IMR-90 (cell line): ENCODE measurements at regions not wholly inside any gene's neighbourhood (a gene's known extent, or its start where the extent isn't known, plus 50 kb on each side); places are given as distances from the start of the nearest gene placed in this dataset.

Experiments used
- ATAC-seq: fragments of 200-7000 bp; cut with Tn5 transposase; 2 replicates; pipeline ENCODE4 v1.9.1; 2020; ENCODE audit warnings: low read depth, mild to moderate bottlenecking, moderate library complexity
- BruUV-seq: library from RNA; stranded (reverse); fragments of 400-500 nt; replicated peaks from 2 replicates; lab custom pipeline; 2021; lab: Mats Ljungman, UMichigan
- CTCF ChIA-PET: fragments of 300-600 bp; formaldehyde crosslinking; extraction: SDS; loops from one replicate; lab custom pipeline; 2021; ENCODE audit warnings: antibody characterized with exemption; lab: Yijun Ruan, JAX
- POLR2A ChIA-PET: fragments of 300-600 bp; sonication (Branson Sonifier 250); formaldehyde crosslinking; loops from one replicate; lab custom pipeline; 2022; ENCODE audit warnings: antibody characterized with exemption; ENCODE audit not compliant: unreplicated experiment; lab: Charles Lee
- DNase-seq: peaks from one replicate; pipeline ENCODE4 v3.0.0; 2013
- H2AFZ ChIP-seq: replicated peaks from 2 replicates; pipeline ENCODE3; 2013; ENCODE audit warnings: low read length, mild to moderate bottlenecking; ENCODE audit not compliant: poor library complexity
- H2AK5ac ChIP-seq: 2 replicates; pipeline ENCODE4 v1.6.1; 2013; ENCODE audit warnings: low read depth, low read length, inconsistent platforms
- H2AK9ac ChIP-seq: replicated peaks from 2 replicates; pipeline ENCODE3; 2013; ENCODE audit warnings: mild to moderate bottlenecking, low read depth, low read length, moderate library complexity; ENCODE audit not compliant: poor library complexity
- H2BK120ac ChIP-seq: 2 replicates; pipeline ENCODE4 v1.6.1; 2013; ENCODE audit warnings: low read depth, low read length, inconsistent platforms
- H2BK15ac ChIP-seq: 3 replicates; pipeline ENCODE4 v1.6.1; 2013; ENCODE audit warnings: low read depth, low read length, inconsistent platforms
- H2BK20ac ChIP-seq: 2 replicates; pipeline ENCODE4 v1.6.1; 2013; ENCODE audit warnings: low read depth, mild to moderate bottlenecking, inconsistent platforms, low read length, moderate library complexity
- H2BK5ac ChIP-seq: 2 replicates; pipeline ENCODE4 v1.6.1; 2013; ENCODE audit warnings: mild to moderate bottlenecking, low read depth, low read length, inconsistent platforms; ENCODE audit not compliant: poor library complexity, severe bottlenecking
- H3K14ac ChIP-seq: replicated peaks from 2 replicates; pipeline ENCODE4 v1.6.1; 2013; ENCODE audit warnings: low read depth, low read length, inconsistent platforms
- H3K18ac ChIP-seq: 2 replicates; pipeline ENCODE4 v1.6.1; 2013; ENCODE audit warnings: low read depth, low read length, control low read depth
- H3K23ac ChIP-seq: 2 replicates; pipeline ENCODE4 v1.6.1; 2013; ENCODE audit warnings: low read depth, low read length, inconsistent platforms
- H3K27ac ChIP-seq: 2 replicates; pipeline ENCODE4 v1.5.1; 2013; ENCODE audit warnings: mild to moderate bottlenecking, control low read depth, low read length; ENCODE audit not compliant: insufficient read depth
- H3K27me3 ChIP-seq: 2 replicates; pipeline ENCODE4 v1.6.1; 2013; ENCODE audit warnings: low read length; ENCODE audit not compliant: control insufficient read depth, insufficient read depth
- H3K36me3 ChIP-seq: 2 replicates; pipeline ENCODE4 v1.6.1; 2013; ENCODE audit warnings: low read length, mixed read lengths; ENCODE audit not compliant: control insufficient read depth, insufficient read depth
- H3K4ac ChIP-seq: 2 replicates; pipeline ENCODE4 v1.6.1; 2013; ENCODE audit warnings: low read depth, low read length, inconsistent platforms
- H3K4me1 ChIP-seq: 2 replicates; pipeline ENCODE4 v1.6.1; 2013; ENCODE audit warnings: low read length, mixed read lengths; ENCODE audit not compliant: control insufficient read depth, insufficient read depth
- H3K4me2 ChIP-seq: 2 replicates; pipeline ENCODE4 v1.6.1; 2013; ENCODE audit warnings: low read depth, mild to moderate bottlenecking, control low read depth, low read length, moderate library complexity
- H3K4me3 ChIP-seq: 2 replicates; pipeline ENCODE4 v1.5.1; 2013; ENCODE audit warnings: low read depth, mild to moderate bottlenecking, control low read depth, low read length, moderate library complexity; ENCODE audit not compliant: insufficient read depth
- H3K56ac ChIP-seq: 2 replicates; pipeline ENCODE4 v1.6.1; 2013; ENCODE audit warnings: low read length, inconsistent platforms; ENCODE audit not compliant: insufficient read depth; ENCODE audit errors: extremely low read depth
- H3K79me1 ChIP-seq, 2 experiments: 2 replicates each; pipeline ENCODE4 v1.6.1; 2013; ENCODE audit warnings: low read length in 2 of 2, inconsistent platforms in 1 of 2, low read depth in 1 of 2
- H3K9ac ChIP-seq: 2 replicates; pipeline ENCODE4 v1.6.1; 2013; ENCODE audit warnings: low read depth, low read length, control low read depth
- H3K9me1 ChIP-seq: 2 replicates; pipeline ENCODE4 v1.6.1; 2013; ENCODE audit warnings: low read length, inconsistent platforms; ENCODE audit not compliant: insufficient read depth
- H3K9me3 ChIP-seq: 2 replicates; pipeline ENCODE4 v1.6.1; 2013; ENCODE audit warnings: low read length; ENCODE audit not compliant: control insufficient read depth, insufficient read depth
- H4K20me1 ChIP-seq: 2 replicates; pipeline ENCODE4 v1.6.1; 2013; ENCODE audit warnings: low read length, inconsistent platforms; ENCODE audit not compliant: insufficient read depth
- H4K5ac ChIP-seq: 2 replicates; pipeline ENCODE4 v1.6.1; 2013; ENCODE audit warnings: mild to moderate bottlenecking, low read depth, low read length, control low read depth
- H4K8ac ChIP-seq, 2 experiments: 2 replicates each; pipeline ENCODE4 v1.6.1; 2013; ENCODE audit warnings: low read depth in 2 of 2, low read length in 2 of 2, control low read depth in 1 of 2, inconsistent platforms in 1 of 2
- H4K91ac ChIP-seq: 2 replicates; pipeline ENCODE4 v1.6.1; 2013; ENCODE audit warnings: low read depth, low read length, inconsistent platforms; ENCODE audit not compliant: insufficient read depth
- BHLHE40 ChIP-seq: fragments of 150-350 bp; IDR thresholded peaks from 2 replicates; pipeline ENCODE4 v1.6.1; 2016; ENCODE audit warnings: mild to moderate bottlenecking, low read depth, low read length
- CTCF ChIP-seq: conservative IDR thresholded peaks from 2 replicates; pipeline ENCODE4 v1.5.1; 2012; ENCODE audit warnings: mild to moderate bottlenecking, low read depth, low read length, improper control_type of control experiment
- ELK1 ChIP-seq: fragments of 150-350 bp; IDR thresholded peaks from 2 replicates; pipeline ENCODE4 v1.6.1; 2016; ENCODE audit warnings: low read depth, mild to moderate bottlenecking, low read length, moderate library complexity, borderline replicate concordance
- MXI1 ChIP-seq: IDR thresholded peaks from 2 replicates; pipeline ENCODE4 v1.6.1; 2012; ENCODE audit warnings: low read depth, mild to moderate bottlenecking, low read length, moderate library complexity, borderline replicate concordance
- RAD21 ChIP-seq: IDR thresholded peaks from 2 replicates; pipeline ENCODE4 v1.6.1; 2012; ENCODE audit warnings: low read length, improper control_type of control experiment
- RCOR1 ChIP-seq: IDR thresholded peaks from 2 replicates; pipeline ENCODE4 v1.6.1; 2012; ENCODE audit warnings: mild to moderate bottlenecking, low read length, improper control_type of control experiment; ENCODE audit not compliant: insufficient replicate concordance
- SMC3 ChIP-seq: fragments of 150-350 bp; IDR thresholded peaks from 2 replicates; pipeline ENCODE4 v1.6.1; 2016; ENCODE audit warnings: low read depth, mild to moderate bottlenecking, antibody characterized with exemption, low read length, moderate library complexity
- USF2 ChIP-seq: fragments of 150-350 bp; IDR thresholded peaks from 2 replicates; pipeline ENCODE4 v1.6.1; 2017; ENCODE audit warnings: mild to moderate bottlenecking, antibody characterized with exemption, low read length, low read depth
- WGBS, 2 experiments: methylation state at CpG; one replicate each; pipeline versions ENCODE4 v1.1.5 to v1.1.7; 2013; ENCODE audit warnings: missing lambda C conversion rate in 2 of 2; ENCODE audit not compliant: insufficient read length in 1 of 2; ENCODE audit errors: extremely low coverage in 2 of 2; 5-methylcytosine and 5-hydroxymethylcytosine counted together
- dilution Hi-C: fragments of 300-500 bp; cut with HindIII; formaldehyde crosslinking; loops from one replicate; pipeline ENCODE4 v1.14.3; 2018; ENCODE audit warnings: low sequenced_read_pairs; ENCODE audit not compliant: unreplicated experiment
- in situ Hi-C: fragments of 300-500 bp; cut with MboI; formaldehyde crosslinking; loops from 3 replicates; pipeline ENCODE4 v1.14.3; 2019; ENCODE audit warnings: low sequenced_read_pairs, inconsistent platforms, mixed read lengths
- intact Hi-C: fragments of 100-400 bp; cut with micrococcal nuclease; formaldehyde crosslinking; loops from 2 replicates; pipeline ENCODE4 v1.10.0; 2022

- TF ChIP-seq MXI1 (no peak), RCOR1 (no peak), USF2 (no peak)
These were observed 265.0 kb upstream of the USP24 start (continued) for GRCh38 chr1:55480029-55480795.

- ATAC-seq (peak; percentile 48; the same call in 1 of the 2 replicates), DNase-seq (peak; percentile 51)
- no peaks in the 10 kb centered on the region for H3K9me3 ChIP-seq
- H4K91ac ChIP-seq: peak overlapping the region; percentile 69
- H3K27ac ChIP-seq: no peak overlapping the region
- in situ Hi-C loops: no loop called here
- H3K79me1 ChIP-seq: no peaks in the 10 kb centered on the region
- H3K27me3 ChIP-seq: no peaks in the 10 kb centered on the region
- H3K4me1 ChIP-seq: peaks cover 4% of the 10 kb centered on the region
- H2AK9ac ChIP-seq: no peak overlapping the region
- H3K14ac ChIP-seq: peak overlapping the region; percentile 62; the same call in 1 of the 2 replicates
- H2BK5ac ChIP-seq: peak overlapping the region; percentile 40
- H3K36me3 ChIP-seq: no peaks in the 10 kb centered on the region
- intact Hi-C loops: no loop called here
- H2AFZ ChIP-seq: no peak overlapping the region
- peak overlapping the region; percentile 35 to 80; a peak in 2 of 4 replicates for H4K8ac ChIP-seq
- H4K20me1 ChIP-seq: no peaks in the 10 kb centered on the region
- dilution Hi-C loops: no loop called here
- ChIA-PET POLR2A (no interaction called here), CTCF (interaction anchor here (0.7 to 1.3 kb wide), 7 partner anchors 12 to 1231 kb away, joined by 3 to 5 read pairs (median 3); partner anchors contain the start of gene PLPP3)
- H2AK5ac ChIP-seq: peak overlapping the region; percentile 48; the same call in 1 of the 2 replicates
- H4K5ac ChIP-seq: peak overlapping the region; percentile 78; the same call in 1 of the 2 replicates
- TF ChIP-seq CTCF: peak; percentile 53
- TF ChIP-seq SMC3: peak; percentile 61
- TF ChIP-seq ELK1: no peak
- no peak for TF ChIP-seq USF2
- TF ChIP-seq RAD21: peak; percentile 67
- no peak for TF ChIP-seq BHLHE40
- peak overlapping the region; percentile 84; the same call in 2 of the 3 replicates for H2BK15ac ChIP-seq
- no peak overlapping the region for H3K9ac ChIP-seq
- H3K56ac ChIP-seq: no peak overlapping the region
- H3K9me1 ChIP-seq: no peaks in the 10 kb centered on the region
- H3K4me2 ChIP-seq: no peak overlapping the region
- H3K18ac ChIP-seq: peak overlapping the region; percentile 63
- no CpG with 5 or more reads among the region's 2 CpGs for whole genome bisulfite sequencing, 2 experiments
- no TSS peak for BruUV-seq
- H2BK120ac ChIP-seq: peak overlapping the region; percentile 81
- no peak overlapping the region for H3K23ac ChIP-seq
- H3K4ac ChIP-seq: peak overlapping the region; percentile 65; the same call in 1 of the 2 replicates
- no peak overlapping the region for H3K4me3 ChIP-seq
- peak overlapping the region; percentile 91 for H2BK20ac ChIP-seq
These were observed 263.6 kb upstream of the USP24 start for GRCh38 chr1:55478742-55479141.
